Effector memory CD8-positive, alpha-beta T cell (primary cell): ENCODE measurements at regions not wholly inside any gene's neighbourhood (a gene's known extent, or its start where the extent isn't known, plus 50 kb on each side); places are given as distances from the start of the nearest gene placed in this dataset.

Experiments
- ATAC-seq: fragments of 150-1000 bp; cut with Tn5 transposase; replicated peaks from 2 replicates; pipeline ENCODE4 v1.10.0; 2021; ENCODE audit warnings: mild to moderate bottlenecking, moderate library complexity
- DNase-seq, 3 experiments: peaks; one replicate each; pipeline ENCODE4 v3.0.0; 2021
- H3K27ac Mint-ChIP-seq, 2 donors: one replicate each; pipeline ENCODE4 v1.8.0; 2022; ENCODE audit warnings: mild to moderate bottlenecking in 2 of 2, mixed read lengths in 2 of 2, moderate library complexity in 2 of 2
- H3K27me3 Mint-ChIP-seq, 2 donors: one replicate each; pipeline ENCODE4 v1.8.0; 2022; ENCODE audit warnings: mixed read lengths in 2 of 2
- H3K36me3 Mint-ChIP-seq: one replicate; pipeline ENCODE4 v1.8.0; 2022; ENCODE audit warnings: mild to moderate bottlenecking, moderate library complexity, mixed read lengths; ENCODE audit not compliant: insufficient read depth
- H3K4me1 Mint-ChIP-seq, 2 donors: one replicate each; pipeline ENCODE4 v1.8.0; 2022; ENCODE audit warnings: low read depth in 2 of 2, mixed read lengths in 2 of 2
- H3K4me3 Mint-ChIP-seq, 2 donors: one replicate each; pipeline ENCODE4 v1.8.0; 2022; ENCODE audit warnings: mild to moderate bottlenecking in 2 of 2, mixed read lengths in 2 of 2, moderate library complexity in 2 of 2
- H3K9me3 Mint-ChIP-seq, 2 donors: one replicate each; pipeline ENCODE4 v1.8.0; 2022; ENCODE audit warnings: mixed read lengths in 2 of 2

DNA sequence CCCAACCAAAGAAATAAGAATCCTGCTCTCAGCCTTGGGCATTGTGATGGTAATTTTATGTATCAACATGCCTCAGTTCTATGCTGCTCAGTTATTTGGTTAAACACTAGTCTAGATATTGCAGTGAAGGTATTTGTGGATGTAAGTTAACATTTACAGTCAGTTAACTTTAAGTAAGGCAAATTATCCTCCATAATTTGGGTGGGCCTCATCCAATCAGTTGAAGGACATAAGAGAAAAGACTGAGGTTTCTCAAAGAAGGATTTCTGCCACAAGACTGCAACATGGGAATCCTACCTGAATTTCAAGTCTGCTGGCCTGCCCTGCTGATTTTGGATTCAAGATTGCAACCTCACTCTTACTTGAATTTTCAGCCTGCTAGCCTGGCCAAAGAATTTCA lies 975.5 kb upstream of the ACVR2A start:
- no peaks in the 10 kb centered on the region for H3K4me1 Mint-ChIP-seq
- H3K27me3 Mint-ChIP-seq: no peaks in the 10 kb centered on the region
- no peak for ATAC-seq
- H3K9me3 Mint-ChIP-seq: peaks cover 5 to 11% of the 10 kb centered on the region in 2 donors
- no peak overlapping the region for H3K27ac Mint-ChIP-seq
- no peaks in the 10 kb centered on the region for H3K36me3 Mint-ChIP-seq
- H3K4me3 Mint-ChIP-seq: no peak overlapping the region
- DNase-seq: no peak

DNA sequence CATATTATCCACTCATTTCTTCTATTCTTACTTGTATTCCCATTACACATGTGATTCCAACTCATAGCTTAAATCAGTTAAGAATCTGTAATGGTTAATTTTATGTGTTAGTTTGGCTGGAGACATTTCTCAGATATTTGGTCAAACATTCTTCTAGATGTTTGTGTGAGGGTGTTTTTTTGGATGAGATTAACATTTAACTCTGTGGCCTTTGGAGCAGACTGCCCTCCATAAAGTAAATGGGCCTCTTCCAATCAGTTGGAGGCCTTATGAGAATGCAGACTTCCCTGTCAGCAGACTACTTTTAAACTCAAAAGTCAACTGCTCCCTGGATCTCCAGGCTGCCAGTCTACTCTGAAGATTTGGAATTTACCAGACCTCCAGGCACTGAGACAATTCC lies 976.8 kb upstream of the ACVR2A start:
- Mint-ChIP-seq H3K36me3 (no peaks in the 10 kb centered on the region), H3K27me3 (no peaks in the 10 kb centered on the region), H3K27ac (no peak overlapping the region), H3K4me1 (no peaks in the 10 kb centered on the region), H3K4me3 (no peak overlapping the region), H3K9me3 (peaks cover 10 to 11% of the 10 kb centered on the region in 2 donors)
- ATAC-seq (no peak), DNase-seq (no peak)

DNA sequence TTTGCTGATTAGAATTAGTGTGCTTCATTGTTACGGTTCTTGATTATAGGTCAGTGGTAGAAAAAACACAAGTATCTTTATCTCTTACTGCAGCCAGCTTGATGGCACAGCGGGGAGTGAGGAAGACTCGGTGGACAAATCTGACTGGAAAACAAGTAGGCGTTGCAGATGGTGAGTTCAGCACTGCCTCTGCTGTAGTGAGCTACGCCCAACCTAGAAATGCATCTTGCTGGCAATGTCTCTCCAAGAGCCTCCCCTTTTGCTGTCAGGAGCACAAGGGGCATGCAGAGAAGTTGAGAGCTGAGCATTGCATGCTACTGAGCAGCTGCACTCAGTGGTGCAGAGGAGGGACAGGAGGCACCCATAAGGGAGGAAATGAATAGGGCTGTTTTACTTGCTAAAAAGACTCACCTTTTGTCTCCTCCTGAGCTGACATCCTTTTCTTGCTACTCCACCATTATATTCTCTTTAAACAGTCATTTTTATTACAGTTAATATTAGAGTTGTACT lies 977.3 kb upstream of the ACVR2A start:
- Mint-ChIP-seq H3K9me3 (peaks cover 10 to 11% of the 10 kb centered on the region in 2 donors), H3K36me3 (no peaks in the 10 kb centered on the region), H3K27ac (no peak overlapping the region), H3K4me3 (no peak overlapping the region), H3K4me1 (no peaks in the 10 kb centered on the region), H3K27me3 (no peaks in the 10 kb centered on the region)
- DNase-seq: no peak
- no peak for ATAC-seq

DNA sequence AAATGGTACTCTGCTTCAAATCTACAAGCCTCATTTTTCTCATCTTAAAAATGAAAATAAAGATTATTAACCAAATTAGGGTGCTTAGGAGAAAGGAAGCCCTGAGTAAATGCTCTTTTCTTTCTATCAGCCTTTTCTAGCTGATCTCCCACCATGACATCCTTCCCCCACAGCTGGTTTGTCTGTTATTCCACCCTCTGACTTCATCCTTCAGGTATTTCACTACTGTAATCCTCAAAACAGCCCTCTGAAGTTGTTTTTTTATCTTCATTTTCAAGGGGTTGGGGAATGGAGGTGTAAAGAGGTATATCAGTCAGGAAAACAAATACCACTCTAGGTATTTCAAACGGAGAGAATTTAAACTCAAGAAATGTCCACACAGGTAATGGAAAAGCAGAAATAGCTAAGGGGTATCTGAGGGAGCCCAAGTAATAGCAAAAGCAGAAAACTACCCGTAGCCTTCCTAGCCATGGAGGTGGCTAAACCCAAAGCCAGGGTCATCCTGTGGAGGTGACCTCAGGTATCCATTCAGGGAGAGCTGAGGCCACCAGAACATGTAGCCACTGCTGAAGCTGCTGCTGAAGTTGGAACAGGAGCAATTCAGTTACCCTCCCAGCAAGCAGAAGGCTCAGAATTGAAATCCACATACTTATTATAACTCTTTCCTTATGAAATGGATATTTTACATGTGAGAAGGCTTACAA lies 990.9 kb upstream of the ACVR2A start:
- peaks cover 0 to 5% of the 10 kb centered on the region in 2 donors for H3K9me3 Mint-ChIP-seq
- H3K4me1 Mint-ChIP-seq: no peaks in the 10 kb centered on the region
- H3K36me3 Mint-ChIP-seq: no peaks in the 10 kb centered on the region
- no peaks in the 10 kb centered on the region for H3K27me3 Mint-ChIP-seq
- H3K27ac Mint-ChIP-seq: no peak overlapping the region
- no peak for DNase-seq
- no peak overlapping the region for H3K4me3 Mint-ChIP-seq
- ATAC-seq: no peak

DNA sequence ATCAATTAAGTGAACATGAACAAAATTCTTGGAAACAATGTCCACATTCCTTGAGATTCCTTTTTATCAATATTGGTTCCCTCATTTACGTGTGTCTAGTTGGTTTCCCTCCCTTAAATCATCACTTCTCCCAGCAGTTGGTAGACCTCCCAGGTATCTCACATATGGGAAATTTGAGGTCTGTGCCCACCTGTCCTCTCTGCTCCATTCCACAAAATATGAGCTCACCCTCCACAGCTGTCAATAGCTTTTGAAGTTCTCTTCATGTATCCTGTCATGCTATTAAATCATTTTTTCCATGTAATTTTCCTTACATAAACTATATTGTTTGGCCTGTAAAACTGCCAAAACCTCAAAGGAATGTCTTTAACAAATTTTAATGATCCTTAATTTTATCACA lies 992.2 kb upstream of the ACVR2A start:
- Mint-ChIP-seq H3K4me3 (no peak overlapping the region), H3K27ac (no peak overlapping the region)

DNA sequence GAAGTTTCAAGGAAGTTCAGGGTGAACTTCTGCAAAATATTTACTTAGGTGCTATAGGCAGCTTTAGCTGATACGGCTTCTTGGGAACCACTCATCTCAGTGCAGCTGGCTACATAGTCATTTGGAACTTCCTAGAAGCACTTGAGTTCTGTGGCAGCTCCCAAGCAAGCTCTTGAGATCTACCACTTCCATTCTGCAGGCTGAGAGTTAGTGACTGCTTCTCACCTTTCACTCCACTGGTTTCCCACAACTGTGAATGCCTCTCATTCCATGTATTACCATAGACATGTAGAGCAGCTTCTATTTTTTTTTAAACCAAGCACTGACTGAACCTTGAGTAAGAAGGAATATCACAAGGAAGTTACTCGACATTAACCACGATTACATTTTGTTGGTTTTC lies 994.1 kb upstream of the ACVR2A start:
- Mint-ChIP-seq H3K9me3 (peaks cover 0 to 5% of the 10 kb centered on the region in 2 donors), H3K27me3 (no peaks in the 10 kb centered on the region), H3K4me1 (no peaks in the 10 kb centered on the region), H3K36me3 (no peaks in the 10 kb centered on the region), H3K4me3 (no peak overlapping the region), H3K27ac (no peak overlapping the region)
- DNase-seq (no peak), ATAC-seq (no peak)

More for the DNA sequence above, 992.2 kb upstream of the ACVR2A start:
- H3K9me3 Mint-ChIP-seq: peaks cover 0 to 5% of the 10 kb centered on the region in 2 donors
- no peak for DNase-seq
- no peaks in the 10 kb centered on the region for H3K27me3 Mint-ChIP-seq
- ATAC-seq: no peak
- H3K4me1 Mint-ChIP-seq: no peaks in the 10 kb centered on the region
- H3K36me3 Mint-ChIP-seq: no peaks in the 10 kb centered on the region

DNA sequence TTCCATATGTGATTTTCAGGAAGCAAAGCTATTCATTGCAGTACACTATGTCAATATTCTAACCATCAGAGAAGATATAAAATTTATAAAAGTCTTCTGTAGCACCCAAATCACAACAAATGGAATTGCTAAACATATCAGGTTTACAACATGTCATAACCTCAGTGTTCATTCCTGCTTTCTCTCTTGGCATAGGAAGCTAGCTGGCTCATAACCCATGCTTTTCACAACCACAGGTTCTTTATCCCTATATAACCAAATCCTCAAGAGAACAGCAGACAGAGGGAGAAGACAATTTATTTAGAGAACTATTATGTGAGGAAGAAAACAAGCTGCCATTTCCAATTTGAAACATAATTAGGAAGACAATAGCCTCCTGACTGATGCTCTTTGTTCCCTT lies 997.0 kb upstream of the ACVR2A start:
- no peak overlapping the region for H3K4me3 Mint-ChIP-seq
- H3K4me1 Mint-ChIP-seq: no peaks in the 10 kb centered on the region
- H3K9me3 Mint-ChIP-seq: peaks cover 0 to 5% of the 10 kb centered on the region in 2 donors
- H3K27ac Mint-ChIP-seq: no peak overlapping the region
- H3K36me3 Mint-ChIP-seq: no peaks in the 10 kb centered on the region
- ATAC-seq (no peak), DNase-seq (no peak)
- H3K27me3 Mint-ChIP-seq: no peaks in the 10 kb centered on the region

DNA sequence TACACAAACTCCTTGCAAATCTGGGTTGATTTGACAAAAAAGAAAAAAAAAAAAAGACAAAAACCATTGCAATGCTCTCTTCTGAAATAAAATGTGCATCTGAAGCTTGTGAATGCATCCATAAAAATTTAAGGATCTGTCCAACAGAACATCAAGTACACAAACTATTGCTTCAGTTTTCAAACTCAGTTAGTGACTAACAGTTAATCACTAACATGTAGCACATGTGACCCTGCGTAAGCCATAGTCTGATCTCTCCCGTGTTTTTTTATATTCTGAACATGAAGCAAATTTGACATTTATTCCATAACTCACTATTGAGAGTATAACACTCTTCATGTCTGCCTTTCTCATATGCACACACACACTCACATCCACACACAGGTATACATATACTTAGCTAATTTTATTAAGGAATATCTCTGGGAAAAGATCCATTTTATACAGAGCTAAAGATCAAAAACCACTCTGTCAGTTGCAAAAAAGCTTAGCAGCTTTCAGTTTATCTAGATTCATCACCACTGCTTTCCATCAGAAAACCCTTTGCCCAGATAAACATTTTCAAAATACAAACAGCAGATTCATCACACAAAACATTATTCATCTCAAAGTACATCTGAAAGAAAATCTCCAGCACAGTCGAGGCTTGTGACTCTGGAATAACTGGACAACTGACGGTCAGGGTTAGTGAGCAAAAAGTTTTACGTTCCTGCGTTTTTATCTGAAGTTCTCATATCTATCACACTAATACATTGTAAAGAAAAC lies 1000.4 kb upstream of the ACVR2A start:
- H3K4me1 Mint-ChIP-seq: no peaks in the 10 kb centered on the region
- H3K27me3 Mint-ChIP-seq: no peaks in the 10 kb centered on the region
- no peaks in the 10 kb centered on the region for H3K36me3 Mint-ChIP-seq
- peaks cover 6 to 7% of the 10 kb centered on the region in 2 donors for H3K9me3 Mint-ChIP-seq
- no peak overlapping the region for H3K27ac Mint-ChIP-seq
- H3K4me3 Mint-ChIP-seq: no peak overlapping the region
- ATAC-seq (no peak), DNase-seq (no peak)

DNA sequence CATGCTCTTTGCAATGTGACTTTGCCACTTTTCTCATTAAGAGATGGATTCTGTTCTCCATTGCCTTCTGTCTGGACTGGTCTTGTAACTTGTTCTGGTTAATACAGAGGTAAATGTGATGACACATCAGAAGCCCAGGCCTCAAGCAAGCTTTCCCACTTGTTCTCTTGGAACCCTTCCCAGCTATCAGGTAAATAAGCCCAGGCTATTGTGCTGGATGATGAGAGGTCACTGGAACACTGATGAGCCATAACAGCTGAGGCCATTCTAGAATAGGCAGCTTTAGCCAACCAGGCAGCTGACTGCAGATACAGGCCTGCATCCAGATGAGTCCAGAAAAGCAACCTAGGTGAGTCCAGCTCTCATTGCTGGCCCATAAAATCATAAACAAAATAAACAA lies 1007.0 kb upstream of the ACVR2A start:
- no peak overlapping the region for H3K4me3 Mint-ChIP-seq
- no peaks in the 10 kb centered on the region for H3K36me3 Mint-ChIP-seq

DNA sequence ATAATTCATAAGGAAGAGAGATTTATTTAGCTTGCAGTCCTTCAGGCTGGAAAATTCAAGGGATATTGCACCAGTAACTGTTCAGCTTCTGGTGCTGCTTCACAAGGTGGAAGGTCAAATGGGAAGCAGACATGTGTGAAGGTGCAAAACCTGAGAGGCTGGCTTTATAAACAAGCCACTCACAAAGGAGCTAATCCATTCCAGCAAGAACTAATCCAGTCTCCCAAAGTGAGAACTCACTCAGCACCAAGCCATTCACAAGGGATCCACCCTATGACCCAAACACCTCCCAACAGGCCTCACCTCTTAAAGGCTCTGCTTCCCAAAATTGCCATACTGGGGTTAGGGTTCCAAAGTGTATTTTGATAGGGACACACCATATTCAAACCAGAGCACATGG lies 1018.4 kb upstream of the ACVR2A start:
- no peak overlapping the region for H3K27ac Mint-ChIP-seq
- no peaks in the 10 kb centered on the region for H3K9me3 Mint-ChIP-seq
- H3K4me3 Mint-ChIP-seq: no peak overlapping the region
- ATAC-seq (no peak), DNase-seq (no peak)
- no peaks in the 10 kb centered on the region for H3K27me3 Mint-ChIP-seq
- H3K4me1 Mint-ChIP-seq: no peaks in the 10 kb centered on the region
- H3K36me3 Mint-ChIP-seq: no peaks in the 10 kb centered on the region

More for the DNA sequence above, 1007.0 kb upstream of the ACVR2A start:
- DNase-seq (no peak), ATAC-seq (no peak)
- H3K27me3 Mint-ChIP-seq: no peaks in the 10 kb centered on the region
- no peak overlapping the region for H3K27ac Mint-ChIP-seq
- H3K9me3 Mint-ChIP-seq: peaks cover 9 to 26% of the 10 kb centered on the region in 2 donors
- no peaks in the 10 kb centered on the region for H3K4me1 Mint-ChIP-seq

DNA sequence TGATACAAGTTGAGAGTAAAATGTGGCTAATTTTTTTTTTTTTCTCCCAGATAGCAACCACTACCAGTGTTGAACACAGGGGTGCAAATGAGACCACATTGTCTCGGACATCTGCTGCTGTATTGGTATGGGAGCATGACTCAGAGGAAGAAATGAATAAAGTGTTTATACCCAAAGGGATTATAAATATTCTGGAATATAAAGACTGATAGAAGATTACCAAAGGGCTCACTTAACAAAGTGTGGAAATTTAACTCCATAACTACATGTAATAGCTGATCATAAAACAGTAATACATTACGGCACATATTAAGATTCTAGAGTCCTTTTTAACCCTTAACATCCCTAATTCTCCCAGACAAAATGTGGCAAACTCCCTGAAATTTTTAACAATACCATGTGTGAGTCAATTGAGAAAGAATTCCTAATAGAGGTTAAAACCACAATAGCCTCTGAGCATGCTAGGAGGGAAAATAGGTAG lies 1023.0 kb upstream of the ACVR2A start:
- no peak for ATAC-seq
- Mint-ChIP-seq H3K36me3 (no peaks in the 10 kb centered on the region), H3K4me3 (no peak overlapping the region), H3K27me3 (no peaks in the 10 kb centered on the region), H3K4me1 (no peaks in the 10 kb centered on the region), H3K9me3 (no peaks in the 10 kb centered on the region), H3K27ac (no peak overlapping the region)
- no peak for DNase-seq

DNA sequence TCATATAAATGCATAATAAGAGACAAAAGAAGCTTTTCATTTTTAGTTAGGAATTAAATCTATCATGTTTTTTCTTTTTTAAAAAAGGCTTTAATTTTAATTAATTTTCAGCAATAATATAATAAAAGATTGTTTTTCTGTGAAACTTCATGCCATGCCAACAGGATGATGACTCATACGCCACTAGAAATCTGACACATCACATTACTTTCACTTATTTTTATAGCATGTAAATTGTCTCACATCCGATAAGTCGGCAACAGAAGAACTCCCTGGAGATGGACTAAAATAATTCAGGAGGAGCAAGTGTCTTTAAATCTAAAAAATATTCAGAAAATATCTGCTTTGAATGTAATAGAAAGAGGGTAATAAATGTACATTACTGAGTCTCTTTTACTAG lies 1024.2 kb upstream of the ACVR2A start:
- no peaks in the 10 kb centered on the region for H3K4me1 Mint-ChIP-seq
- H3K27ac Mint-ChIP-seq: no peak overlapping the region
- H3K36me3 Mint-ChIP-seq: no peaks in the 10 kb centered on the region
- no peaks in the 10 kb centered on the region for H3K9me3 Mint-ChIP-seq
- no peak for ATAC-seq
- H3K27me3 Mint-ChIP-seq: no peaks in the 10 kb centered on the region
- H3K4me3 Mint-ChIP-seq: no peak overlapping the region
- DNase-seq: no peak

DNA sequence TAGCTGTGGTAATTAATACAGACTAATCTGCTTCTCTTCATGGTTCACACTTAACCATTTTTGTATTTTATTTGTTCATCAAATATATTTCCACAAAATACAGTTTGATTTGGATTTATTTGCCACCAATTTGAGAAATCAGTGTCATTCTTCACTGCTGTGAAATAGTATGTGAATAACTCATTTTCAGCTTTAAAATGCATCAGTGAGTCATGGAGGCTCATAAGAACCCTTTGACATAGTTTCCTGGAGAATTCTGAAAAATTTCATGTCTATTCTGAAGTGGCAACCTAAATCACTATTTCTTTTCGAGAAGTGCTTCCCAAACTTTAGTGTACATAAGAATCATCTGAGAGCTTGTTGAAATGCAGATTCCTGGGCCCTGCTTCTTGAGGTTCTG lies 1026.7 kb upstream of the ACVR2A start:
- DNase-seq (no peak), ATAC-seq (no peak)
- Mint-ChIP-seq H3K27me3 (no peaks in the 10 kb centered on the region), H3K27ac (no peak overlapping the region), H3K4me3 (no peak overlapping the region), H3K9me3 (peaks cover 0 to 3% of the 10 kb centered on the region in 2 donors), H3K36me3 (no peaks in the 10 kb centered on the region), H3K4me1 (no peaks in the 10 kb centered on the region)

DNA sequence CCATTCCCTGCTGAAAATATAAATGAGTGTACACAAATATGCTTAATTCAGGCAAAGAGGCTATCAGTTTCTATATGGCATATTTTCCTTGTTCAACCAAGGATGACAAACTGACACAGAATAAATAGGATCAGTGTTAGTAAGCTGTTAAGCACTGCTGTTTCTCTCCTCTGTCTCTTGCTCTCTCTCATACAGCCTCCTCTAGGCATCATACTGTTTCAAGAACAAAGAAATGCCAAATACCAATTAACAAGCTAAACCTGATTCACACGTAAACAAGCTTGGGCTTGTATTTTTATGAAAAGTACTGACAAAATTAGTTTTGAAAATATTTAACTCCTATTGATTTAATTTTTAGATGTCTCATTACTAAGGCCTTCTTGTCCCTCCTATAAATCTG lies 1027.2 kb upstream of the ACVR2A start:
- no peak for DNase-seq
- Mint-ChIP-seq H3K36me3 (no peaks in the 10 kb centered on the region), H3K4me1 (no peaks in the 10 kb centered on the region), H3K27me3 (no peaks in the 10 kb centered on the region), H3K27ac (no peak overlapping the region), H3K4me3 (no peak overlapping the region), H3K9me3 (peaks cover 0 to 4% of the 10 kb centered on the region in 2 donors)
- no peak for ATAC-seq
